OCI-LY1 (cell line): ENCODE measurements at regions not wholly inside any gene's neighbourhood (a gene's known extent, or its start where the extent isn't known, plus 50 kb on each side); places are given as distances from the start of the nearest gene placed in this dataset.

ENCODE experiments used
- H2AFZ ChIP-seq: fragments of 200-600 bp; sonication (generic), shearing (Covaris generic); 2 replicates; pipeline ENCODE4 v1.6.0; 2014; ENCODE audit warnings: antibody characterized with exemption, mild to moderate bottlenecking, low read length
- H3F3A ChIP-seq: fragments of 200-600 bp; sonication (generic), shearing (Covaris generic); 2 replicates; pipeline ENCODE4 v1.6.0; 2014; ENCODE audit warnings: mild to moderate bottlenecking, antibody characterized with exemption, low read length, moderate library complexity; ENCODE audit not compliant: insufficient read depth
- H3K27ac ChIP-seq: fragments of 200-600 bp; sonication (generic); 2 replicates; pipeline ENCODE4 v1.5.1; 2014; ENCODE audit warnings: low read length, mixed run types, mild to moderate bottlenecking, low read depth; ENCODE audit not compliant: poor library complexity, severe bottlenecking
- H3K27me3 ChIP-seq: fragments of 200-600 bp; sonication (generic); 2 replicates; pipeline ENCODE4 v1.6.0; 2014; ENCODE audit warnings: antibody characterized with exemption, mild to moderate bottlenecking, low read length, moderate library complexity; ENCODE audit not compliant: insufficient read depth
- H3K36me3 ChIP-seq: fragments of 200-600 bp; sonication (generic); 2 replicates; pipeline ENCODE4 v1.6.1; 2014; ENCODE audit warnings: mild to moderate bottlenecking, antibody characterized with exemption, low read length, moderate library complexity, mixed read lengths; ENCODE audit not compliant: insufficient read depth
- H3K4me1 ChIP-seq: fragments of 200-600 bp; sonication (generic); 2 replicates; pipeline ENCODE4 v1.5.1; 2014; ENCODE audit warnings: mild to moderate bottlenecking, low read length, moderate library complexity; ENCODE audit not compliant: insufficient read depth, severe bottlenecking
- H3K4me2 ChIP-seq: fragments of 200-600 bp; sonication (generic), shearing (Covaris generic); 2 replicates; pipeline ENCODE4 v1.6.1; 2014; ENCODE audit warnings: low read length
- H3K4me3 ChIP-seq: fragments of 200-600 bp; sonication (generic); 2 replicates; pipeline ENCODE4 v1.5.1; 2014; ENCODE audit warnings: low read length, low read depth, mild to moderate bottlenecking, mixed read lengths; ENCODE audit not compliant: poor library complexity, severe bottlenecking
- H3K79me2 ChIP-seq: fragments of 200-600 bp; shearing (Covaris generic); 2 replicates; pipeline ENCODE4 v1.6.1; 2016; ENCODE audit warnings: mixed run types, low read length, mixed read lengths; ENCODE audit not compliant: insufficient read depth
- H3K9ac ChIP-seq: fragments of 200-600 bp; sonication (generic), shearing (Covaris generic); 2 replicates; pipeline ENCODE4 v1.6.1; 2014; ENCODE audit warnings: mild to moderate bottlenecking, low read length, mixed read lengths
- H3K9me2 ChIP-seq: fragments of 200-600 bp; sonication (generic), shearing (Covaris generic); 2 replicates; pipeline ENCODE4 v1.6.1; 2014; ENCODE audit warnings: low read depth, mild to moderate bottlenecking, low read length, mixed read lengths
- H3K9me3 ChIP-seq: fragments of 200-600 bp; shearing (Covaris generic); 2 replicates; pipeline ENCODE4 v1.6.1; 2014; ENCODE audit warnings: low read length, mixed read lengths
- H4K20me1 ChIP-seq: fragments of 200-600 bp; sonication (generic), shearing (Covaris generic); 2 replicates; pipeline ENCODE4 v1.6.0; 2016; ENCODE audit warnings: mild to moderate bottlenecking, low read length; ENCODE audit not compliant: insufficient read depth
- EZH2 ChIP-seq: fragments of 200-600 bp; sonication (generic), shearing (Covaris generic); IDR thresholded peaks from 2 replicates; pipeline ENCODE4 v1.8.0; 2017; ENCODE audit warnings: borderline replicate concordance, mixed run types, mild to moderate bottlenecking, antibody characterized with exemption, low read length, moderate library complexity, mixed read lengths
- TF ChIP-seq, protein P1 (sequence below): fragments of 200-600 bp; sonication (generic), shearing (Covaris generic); IDR thresholded peaks from 2 replicates; pipeline ENCODE4 v1.5.1; 2017; ENCODE audit warnings: mild to moderate bottlenecking, antibody characterized with exemption, low read length, moderate library complexity, mixed read lengths

DNA sequence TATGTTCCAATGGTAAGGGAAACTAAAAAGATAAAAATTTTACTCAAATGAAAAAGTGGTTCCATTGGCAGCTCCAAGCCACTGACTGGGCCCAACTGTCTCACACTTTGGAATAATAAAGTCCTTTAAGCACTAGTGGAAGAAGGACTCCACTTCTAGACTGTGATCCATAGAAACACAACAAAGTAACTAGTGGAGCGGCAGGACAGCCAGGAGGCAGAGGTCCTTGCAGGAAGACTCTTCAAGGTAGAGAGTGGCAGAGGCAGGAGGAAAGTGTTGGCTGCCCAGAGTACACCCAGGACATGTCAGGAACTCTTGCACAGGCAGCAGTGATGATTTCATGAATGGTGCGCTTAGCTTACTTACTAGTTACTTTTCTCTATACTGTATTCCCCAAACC is 65.0 kb upstream of the CCN6 start:
- H3K9me3 ChIP-seq, result no peaks in the 10 kb centered on the region
- no peak overlapping the region for H2AFZ ChIP-seq
- TF ChIP-seq, protein P1, sequence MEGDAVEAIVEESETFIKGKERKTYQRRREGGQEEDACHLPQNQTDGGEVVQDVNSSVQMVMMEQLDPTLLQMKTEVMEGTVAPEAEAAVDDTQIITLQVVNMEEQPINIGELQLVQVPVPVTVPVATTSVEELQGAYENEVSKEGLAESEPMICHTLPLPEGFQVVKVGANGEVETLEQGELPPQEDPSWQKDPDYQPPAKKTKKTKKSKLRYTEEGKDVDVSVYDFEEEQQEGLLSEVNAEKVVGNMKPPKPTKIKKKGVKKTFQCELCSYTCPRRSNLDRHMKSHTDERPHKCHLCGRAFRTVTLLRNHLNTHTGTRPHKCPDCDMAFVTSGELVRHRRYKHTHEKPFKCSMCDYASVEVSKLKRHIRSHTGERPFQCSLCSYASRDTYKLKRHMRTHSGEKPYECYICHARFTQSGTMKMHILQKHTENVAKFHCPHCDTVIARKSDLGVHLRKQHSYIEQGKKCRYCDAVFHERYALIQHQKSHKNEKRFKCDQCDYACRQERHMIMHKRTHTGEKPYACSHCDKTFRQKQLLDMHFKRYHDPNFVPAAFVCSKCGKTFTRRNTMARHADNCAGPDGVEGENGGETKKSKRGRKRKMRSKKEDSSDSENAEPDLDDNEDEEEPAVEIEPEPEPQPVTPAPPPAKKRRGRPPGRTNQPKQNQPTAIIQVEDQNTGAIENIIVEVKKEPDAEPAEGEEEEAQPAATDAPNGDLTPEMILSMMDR, result no peak
- TF ChIP-seq EZH2, result no peak
- no peak overlapping the region for H3K9ac ChIP-seq
- no peaks in the 10 kb centered on the region for H3F3A ChIP-seq
- no peak overlapping the region for H3K4me2 ChIP-seq
- no peaks in the 10 kb centered on the region for H3K79me2 ChIP-seq
- no peaks in the 10 kb centered on the region for H3K27me3 ChIP-seq
- no peaks in the 10 kb centered on the region for H4K20me1 ChIP-seq
- H3K4me3 ChIP-seq, result no peak overlapping the region
- no peaks in the 10 kb centered on the region for H3K4me1 ChIP-seq
- H3K27ac ChIP-seq, result no peak overlapping the region
- H3K36me3 ChIP-seq, result no peaks in the 10 kb centered on the region
- H3K9me2 ChIP-seq, result no peaks in the 10 kb centered on the region

DNA sequence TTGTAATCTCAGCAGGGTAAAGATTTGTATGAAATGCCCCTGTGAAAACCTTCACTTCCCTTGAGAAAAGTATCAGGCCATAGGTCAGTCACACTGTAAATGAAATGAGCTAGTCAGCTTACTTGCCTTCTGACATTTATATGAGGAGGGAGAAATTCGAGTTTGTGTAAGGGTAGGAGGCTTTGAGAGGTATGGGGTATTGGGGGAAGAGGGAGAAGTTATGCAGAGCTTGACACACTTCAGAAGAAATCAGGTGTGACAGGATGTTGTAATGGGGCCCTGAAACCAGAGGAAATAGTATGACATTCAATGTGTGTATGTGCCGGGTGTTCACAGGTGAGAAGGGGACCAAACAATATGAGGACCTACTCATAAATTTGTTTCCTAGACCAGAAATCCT is 64.2 kb upstream of the CCN6 start:
- Histone ChIP-seq H3K36me3 (no peaks in the 10 kb centered on the region), H3K9me3 (no peaks in the 10 kb centered on the region), H2AFZ (no peak overlapping the region), H3F3A (no peaks in the 10 kb centered on the region), H3K9ac (no peak overlapping the region), H4K20me1 (no peaks in the 10 kb centered on the region), H3K79me2 (no peaks in the 10 kb centered on the region), H3K9me2 (no peaks in the 10 kb centered on the region), H3K27me3 (no peaks in the 10 kb centered on the region), H3K4me3 (no peak overlapping the region), H3K27ac (no peak overlapping the region), H3K4me1 (no peaks in the 10 kb centered on the region), H3K4me2 (no peak overlapping the region)
- TF ChIP-seq, protein P1, result no peak
- no peak for TF ChIP-seq EZH2

DNA sequence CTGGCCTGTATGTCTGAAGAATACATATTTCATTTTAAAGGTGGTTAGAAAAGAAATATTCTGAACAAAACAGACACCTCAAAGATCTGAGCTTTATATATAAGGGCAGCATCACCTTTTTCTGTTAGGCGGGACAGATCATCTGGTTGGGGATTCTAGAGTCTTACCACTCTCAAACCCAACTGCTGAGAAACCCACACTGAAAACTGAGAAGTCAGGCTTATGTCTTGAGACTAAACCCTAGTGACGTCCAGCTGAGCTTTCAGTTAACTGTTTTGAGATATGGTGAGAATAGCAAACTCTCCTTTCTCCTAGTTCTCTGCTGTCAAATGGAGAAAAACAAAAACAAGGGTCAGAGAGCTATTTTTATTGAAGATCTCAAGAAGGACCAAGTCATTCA is 63.7 kb upstream of the CCN6 start:
- H3K4me3 ChIP-seq, result no peak overlapping the region
- H3K27me3 ChIP-seq, result no peaks in the 10 kb centered on the region
- no peaks in the 10 kb centered on the region for H3K9me3 ChIP-seq
- H3K4me2 ChIP-seq, result no peak overlapping the region
- H3K4me1 ChIP-seq, result no peaks in the 10 kb centered on the region
- H4K20me1 ChIP-seq, result no peaks in the 10 kb centered on the region
- TF ChIP-seq, protein P1, result no peak
- TF ChIP-seq EZH2, result no peak
- H3F3A ChIP-seq, result no peaks in the 10 kb centered on the region
- H2AFZ ChIP-seq, result no peak overlapping the region
- H3K79me2 ChIP-seq, result no peaks in the 10 kb centered on the region
- H3K9ac ChIP-seq, result no peak overlapping the region
- no peaks in the 10 kb centered on the region for H3K9me2 ChIP-seq
- no peak overlapping the region for H3K27ac ChIP-seq
- H3K36me3 ChIP-seq, result no peaks in the 10 kb centered on the region
